Endodermal cell (in vitro differentiated cells): ENCODE measurements at regions not wholly inside any gene's neighbourhood (a gene's known extent, or its start where the extent isn't known, plus 50 kb on each side); places are given as distances from the start of the nearest gene placed in this dataset.

Experiments
- DNase-seq: peaks from one replicate; pipeline ENCODE4 v3.0.0-alpha.2; 2017
- H3K27ac ChIP-seq: 2 replicates; pipeline ENCODE4 v1.5.1; 2013; ENCODE audit warnings: mild to moderate bottlenecking, low read depth, low read length, moderate library complexity
- H3K27me3 ChIP-seq: 2 replicates; pipeline ENCODE4 v1.6.1; 2013; ENCODE audit warnings: mild to moderate bottlenecking, low read length, moderate library complexity; ENCODE audit not compliant: insufficient read depth, control insufficient read depth, poor library complexity, severe bottlenecking
- H3K36me3 ChIP-seq: 2 replicates; pipeline ENCODE4 v1.7.0; 2013; ENCODE audit warnings: mild to moderate bottlenecking, low read length, moderate library complexity; ENCODE audit not compliant: control insufficient read depth, insufficient read depth
- H3K4me1 ChIP-seq: one replicate; pipeline ENCODE4 v1.7.0; 2013; ENCODE audit warnings: low read length; ENCODE audit not compliant: control insufficient read depth, insufficient read depth
- H3K4me3 ChIP-seq: 2 replicates; pipeline ENCODE4 v1.5.1; 2013; ENCODE audit warnings: mild to moderate bottlenecking, low read length, moderate library complexity
- H3K9ac ChIP-seq: 2 replicates; pipeline ENCODE4 v1.6.1; 2013; ENCODE audit warnings: mild to moderate bottlenecking, low read length, moderate library complexity; ENCODE audit not compliant: poor library complexity, severe bottlenecking; ENCODE audit errors: extremely low read depth
- H3K9me3 ChIP-seq: 2 replicates; pipeline ENCODE4 v1.6.1; 2013; ENCODE audit warnings: mild to moderate bottlenecking, low read length, moderate library complexity; ENCODE audit not compliant: control insufficient read depth
- H3K27ac Mint-ChIP-seq: 2 replicates; pipeline ENCODE4 v1.8.0; 2020; ENCODE audit warnings: mixed read lengths
- H3K27me3 Mint-ChIP-seq: 2 replicates; pipeline ENCODE4 v1.8.0; 2021; ENCODE audit warnings: mild to moderate bottlenecking, mixed read lengths; ENCODE audit not compliant: insufficient read depth
- H3K36me3 Mint-ChIP-seq: 2 replicates; pipeline ENCODE4 v1.8.0; 2020; ENCODE audit warnings: low read depth, mixed read lengths
- H3K4me1 Mint-ChIP-seq: 2 replicates; pipeline ENCODE4 v1.8.0; 2020; ENCODE audit warnings: mixed read lengths
- H3K4me3 Mint-ChIP-seq: 2 replicates; pipeline ENCODE4 v1.8.0; 2020; ENCODE audit warnings: mild to moderate bottlenecking, moderate library complexity, mixed read lengths
- H3K9me3 Mint-ChIP-seq: 2 replicates; pipeline ENCODE4 v1.8.0; 2020; ENCODE audit warnings: mild to moderate bottlenecking, mixed read lengths
- WGBS, 2 experiments: methylation state at CpG; one replicate each; pipeline versions ENCODE4 v1.1.5 to v1.1.7; 2013; ENCODE audit warnings: missing lambda C conversion rate in 2 of 2, mixed read lengths in 1 of 2; ENCODE audit not compliant: insufficient coverage in 1 of 2, insufficient read length in 1 of 2; 5-methylcytosine and 5-hydroxymethylcytosine counted together
- TF ChIP-seq, protein P1 (sequence below): fragments of 200-600 bp; sonication (generic); conservative IDR thresholded peaks from 2 replicates; pipeline ENCODE4 v1.5.0; 2021; ENCODE audit warnings: antibody characterized with exemption, mild to moderate bottlenecking

DNA sequence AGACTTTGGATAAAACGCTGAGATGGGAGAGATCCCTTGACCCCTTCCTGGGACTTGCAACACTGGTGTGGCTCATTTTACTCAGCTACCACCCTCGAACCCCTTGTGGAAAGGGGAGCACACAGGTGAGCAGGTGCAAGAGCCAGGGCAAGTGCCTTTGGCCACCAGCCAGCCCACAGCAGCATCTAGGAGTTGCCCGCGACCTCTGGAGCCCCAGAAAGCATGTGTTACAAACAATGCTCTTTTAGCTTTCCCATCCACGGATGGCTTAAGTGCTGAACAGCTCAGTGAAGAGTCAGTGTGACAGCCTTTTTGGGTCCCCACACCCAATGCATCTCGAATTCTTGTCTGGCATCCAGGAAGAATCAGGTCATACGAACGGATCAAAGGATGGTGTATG lies 197.8 kb downstream of the MEMO1 start:
- H3K9me3 Mint-ChIP-seq, result peaks cover 7% of the 10 kb centered on the region
- no peak overlapping the region for H3K9ac ChIP-seq
- no peaks in the 10 kb centered on the region for H3K4me1 ChIP-seq
- WGBS, 2 experiments, result 86 to 88% methylated on average over 4 to 8 of the region's 8 CpGs
- H3K9me3 ChIP-seq, result no peaks in the 10 kb centered on the region
- H3K36me3 ChIP-seq, result no peaks in the 10 kb centered on the region
- H3K4me1 Mint-ChIP-seq, result no peaks in the 10 kb centered on the region
- no peak overlapping the region for H3K27ac Mint-ChIP-seq
- H3K4me3 Mint-ChIP-seq, result no peak overlapping the region
- H3K27ac ChIP-seq, result no peak overlapping the region
- no peaks in the 10 kb centered on the region for H3K36me3 Mint-ChIP-seq
- TF ChIP-seq, protein P1, sequence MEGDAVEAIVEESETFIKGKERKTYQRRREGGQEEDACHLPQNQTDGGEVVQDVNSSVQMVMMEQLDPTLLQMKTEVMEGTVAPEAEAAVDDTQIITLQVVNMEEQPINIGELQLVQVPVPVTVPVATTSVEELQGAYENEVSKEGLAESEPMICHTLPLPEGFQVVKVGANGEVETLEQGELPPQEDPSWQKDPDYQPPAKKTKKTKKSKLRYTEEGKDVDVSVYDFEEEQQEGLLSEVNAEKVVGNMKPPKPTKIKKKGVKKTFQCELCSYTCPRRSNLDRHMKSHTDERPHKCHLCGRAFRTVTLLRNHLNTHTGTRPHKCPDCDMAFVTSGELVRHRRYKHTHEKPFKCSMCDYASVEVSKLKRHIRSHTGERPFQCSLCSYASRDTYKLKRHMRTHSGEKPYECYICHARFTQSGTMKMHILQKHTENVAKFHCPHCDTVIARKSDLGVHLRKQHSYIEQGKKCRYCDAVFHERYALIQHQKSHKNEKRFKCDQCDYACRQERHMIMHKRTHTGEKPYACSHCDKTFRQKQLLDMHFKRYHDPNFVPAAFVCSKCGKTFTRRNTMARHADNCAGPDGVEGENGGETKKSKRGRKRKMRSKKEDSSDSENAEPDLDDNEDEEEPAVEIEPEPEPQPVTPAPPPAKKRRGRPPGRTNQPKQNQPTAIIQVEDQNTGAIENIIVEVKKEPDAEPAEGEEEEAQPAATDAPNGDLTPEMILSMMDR, result no peak
- H3K27me3 Mint-ChIP-seq, result no peaks in the 10 kb centered on the region
- DNase-seq, result no peak
- no peaks in the 10 kb centered on the region for H3K27me3 ChIP-seq
- no peak overlapping the region for H3K4me3 ChIP-seq

- Mint-ChIP-seq H3K27ac (no peak overlapping the region), H3K4me3 (no peak overlapping the region), H3K27me3 (no peaks in the 10 kb centered on the region), H3K36me3 (no peaks in the 10 kb centered on the region), H3K4me1 (no peaks in the 10 kb centered on the region), H3K9me3 (peaks cover 3% of the 10 kb centered on the region)
- no peak overlapping the region for H3K9ac ChIP-seq
- H3K4me1 ChIP-seq, result no peaks in the 10 kb centered on the region
- no peak overlapping the region for H3K4me3 ChIP-seq
- H3K36me3 ChIP-seq, result no peaks in the 10 kb centered on the region
- no peaks in the 10 kb centered on the region for H3K9me3 ChIP-seq
- H3K27ac ChIP-seq, result no peak overlapping the region
- no peaks in the 10 kb centered on the region for H3K27me3 ChIP-seq
- 84% methylated on average over 2 of the region's 2 CpGs; no CpG with 5 or more reads in 1 of the 2 experiments for WGBS, 2 experiments
- TF ChIP-seq, protein P1, result no peak
- DNase-seq, result no peak
Measured at GRCh38 chr2:31812051-31812798, 198.6 kb downstream of the MEMO1 start.

- no peak for DNase-seq
- TF ChIP-seq, protein P1, result no peak
- Histone ChIP-seq H3K27ac (no peak overlapping the region), H3K4me3 (no peak overlapping the region), H3K27me3 (no peaks in the 10 kb centered on the region), H3K9ac (no peak overlapping the region), H3K9me3 (no peaks in the 10 kb centered on the region), H3K36me3 (no peaks in the 10 kb centered on the region), H3K4me1 (no peaks in the 10 kb centered on the region)
- Mint-ChIP-seq H3K4me3 (no peak overlapping the region), H3K36me3 (no peaks in the 10 kb centered on the region), H3K4me1 (no peaks in the 10 kb centered on the region), H3K9me3 (peaks cover 3% of the 10 kb centered on the region), H3K27ac (no peak overlapping the region), H3K27me3 (no peaks in the 10 kb centered on the region)
- 89 to 100% methylated on average over 2 to 3 of the region's 3 CpGs for WGBS, 2 experiments
Measured at GRCh38 chr2:31811482-31811881, 199.3 kb downstream of the MEMO1 start.
